GM21360 (cell line): ENCODE measurements at regions not wholly inside any gene's neighbourhood (a gene's known extent, or its start where the extent isn't known, plus 50 kb on each side); places are given as distances from the start of the nearest gene placed in this dataset.

Experiments
- ATAC-seq: cut with Tn5 transposase; IDR thresholded peaks from one replicate; pipeline ENCODE4 v1.9.1; 2021; ENCODE audit warnings: mild to moderate bottlenecking, moderate library complexity; ENCODE audit not compliant: unreplicated experiment

- peak; percentile 83 for ATAC-seq
Measured at GRCh38 chr2:149271575-149271974, 58.8 kb upstream of the LYPD6 start.

- no peak for ATAC-seq
Measured at GRCh38 chr2:149278161-149278871, 52.1 kb upstream of the LYPD6 start.

GRCh38 chr2:149278872-149279264 is 51.5 kb upstream of the LYPD6 start:
- ATAC-seq = no peak
